SJCRH30 (cell line): ENCODE measurements at regions not wholly inside any gene's neighbourhood (a gene's known extent, or its start where the extent isn't known, plus 50 kb on each side); places are given as distances from the start of the nearest gene placed in this dataset.

Experiments
- DNase-seq, 2 experiments: peaks; one replicate each; pipeline ENCODE4 v3.0.0-alpha.2; 2015 to 2020
- H3K27ac ChIP-seq: fragments of 250-450 bp; sonication (Bioruptor Pico); 2 replicates; pipeline ENCODE4 v1.5.1; 2020; ENCODE audit warnings: mild to moderate bottlenecking, moderate library complexity
- H3K27me3 ChIP-seq: fragments of 250-450 bp; sonication (Bioruptor Pico); 2 replicates; pipeline ENCODE4 v1.5.1; 2020; ENCODE audit warnings: mild to moderate bottlenecking, moderate library complexity
- H3K36me3 ChIP-seq: fragments of 250-450 bp; sonication (Bioruptor Pico); 2 replicates; pipeline ENCODE4 v1.5.1; 2020; ENCODE audit warnings: mild to moderate bottlenecking, moderate library complexity
- H3K4me1 ChIP-seq: fragments of 250-450 bp; sonication (Bioruptor Pico); 2 replicates; pipeline ENCODE4 v1.5.1; 2020; ENCODE audit warnings: mild to moderate bottlenecking, moderate library complexity
- H3K4me3 ChIP-seq: fragments of 250-450 bp; sonication (Bioruptor Pico); 2 replicates; pipeline ENCODE4 v1.5.1; 2020; ENCODE audit warnings: mild to moderate bottlenecking, moderate library complexity
- H3K9me3 ChIP-seq: fragments of 250-450 bp; sonication (Bioruptor Pico); replicated peaks from 2 replicates; pipeline ENCODE4 v1.5.1; 2020; ENCODE audit warnings: mild to moderate bottlenecking, moderate library complexity

GRCh38 chr2:160697817-160698216 lies 204.2 kb upstream of the RBMS1 start:
- Histone ChIP-seq H3K4me3 (no peak overlapping the region), H3K36me3 (no peaks in the 10 kb centered on the region), H3K27ac (no peak overlapping the region), H3K27me3 (no peaks in the 10 kb centered on the region), H3K4me1 (peaks cover 9% of the 10 kb centered on the region; the same call in 1 of the 2 replicates), H3K9me3 (no peaks in the 10 kb centered on the region)
- no peak for DNase-seq

DNA sequence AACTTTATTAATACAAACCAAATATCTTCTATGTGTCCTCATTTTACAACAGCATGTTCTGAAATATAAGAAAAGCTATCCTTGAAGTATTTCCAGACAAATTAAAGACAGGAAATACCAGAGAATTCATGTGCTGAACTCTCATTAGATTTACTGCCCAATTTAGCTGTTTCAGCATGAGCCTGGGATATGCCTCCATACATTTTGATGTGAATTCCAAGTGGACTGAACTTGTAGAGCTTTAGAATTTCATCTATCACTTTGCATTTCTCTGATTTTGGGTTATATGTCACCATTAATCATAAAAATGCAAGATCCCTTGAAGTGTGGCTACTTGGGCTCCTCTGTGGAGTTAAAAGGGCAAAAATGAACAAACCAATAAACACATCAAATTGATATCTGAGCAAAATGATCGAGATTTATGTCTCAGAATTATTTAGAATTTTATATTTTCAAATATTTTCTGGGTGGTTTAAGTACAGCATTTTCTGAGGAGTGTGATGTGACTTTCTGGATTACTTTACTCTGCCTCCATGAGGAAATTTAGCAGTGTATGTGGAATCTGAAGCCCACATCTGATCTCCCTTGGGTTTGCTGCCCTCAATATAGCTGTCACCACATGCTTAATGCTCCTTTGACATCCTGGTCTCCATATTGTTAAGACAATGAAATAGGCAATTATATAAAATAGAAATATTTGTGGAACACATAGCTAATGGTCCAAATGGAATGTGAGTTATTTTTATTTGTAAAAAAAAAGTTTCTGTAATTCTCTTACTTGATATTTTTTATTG lies 206.6 kb upstream of the RBMS1 start:
- Histone ChIP-seq H3K27ac (no peak overlapping the region), H3K27me3 (no peaks in the 10 kb centered on the region), H3K4me3 (no peak overlapping the region), H3K4me1 (peaks cover 9% of the 10 kb centered on the region; the same call in 1 of the 2 replicates), H3K9me3 (no peaks in the 10 kb centered on the region), H3K36me3 (no peaks in the 10 kb centered on the region)
- no peak for DNase-seq

GRCh38 chr2:160701822-160702221 lies 208.2 kb upstream of the RBMS1 start:
- no peak overlapping the region for H3K27ac ChIP-seq
- no peaks in the 10 kb centered on the region for H3K4me1 ChIP-seq
- H3K36me3 ChIP-seq: no peaks in the 10 kb centered on the region
- H3K4me3 ChIP-seq: no peak overlapping the region
- DNase-seq: no peak
- no peaks in the 10 kb centered on the region for H3K27me3 ChIP-seq
- no peaks in the 10 kb centered on the region for H3K9me3 ChIP-seq

GRCh38 chr2:160702754-160703153 lies 209.1 kb upstream of the RBMS1 start:
- Histone ChIP-seq H3K4me3 (no peak overlapping the region), H3K9me3 (no peaks in the 10 kb centered on the region), H3K36me3 (no peaks in the 10 kb centered on the region), H3K4me1 (no peaks in the 10 kb centered on the region), H3K27me3 (no peaks in the 10 kb centered on the region), H3K27ac (no peak overlapping the region)
- DNase-seq: no peak

- H3K4me1 ChIP-seq: no peaks in the 10 kb centered on the region
- H3K27me3 ChIP-seq: no peaks in the 10 kb centered on the region
- H3K4me3 ChIP-seq: no peak overlapping the region
- H3K9me3 ChIP-seq: no peaks in the 10 kb centered on the region
- no peaks in the 10 kb centered on the region for H3K36me3 ChIP-seq
- H3K27ac ChIP-seq: no peak overlapping the region
- no peak for DNase-seq
Observed at GRCh38 chr2:160703648-160704585, 210.3 kb upstream of the RBMS1 start.

GRCh38 chr2:160715428-160715827 lies 221.8 kb upstream of the RBMS1 start:
- Histone ChIP-seq H3K27me3 (no peaks in the 10 kb centered on the region), H3K9me3 (no peaks in the 10 kb centered on the region), H3K4me3 (no peak overlapping the region), H3K36me3 (no peaks in the 10 kb centered on the region), H3K27ac (no peak overlapping the region), H3K4me1 (no peaks in the 10 kb centered on the region)
- peak in 1 of 2 experiments; percentile 20 for DNase-seq

- Histone ChIP-seq H3K4me1 (no peaks in the 10 kb centered on the region), H3K27ac (no peak overlapping the region), H3K27me3 (no peaks in the 10 kb centered on the region), H3K9me3 (no peaks in the 10 kb centered on the region), H3K4me3 (no peak overlapping the region), H3K36me3 (no peaks in the 10 kb centered on the region)
- DNase-seq: no peak
Observed at GRCh38 chr2:160719116-160719515, 225.5 kb upstream of the RBMS1 start.

DNA sequence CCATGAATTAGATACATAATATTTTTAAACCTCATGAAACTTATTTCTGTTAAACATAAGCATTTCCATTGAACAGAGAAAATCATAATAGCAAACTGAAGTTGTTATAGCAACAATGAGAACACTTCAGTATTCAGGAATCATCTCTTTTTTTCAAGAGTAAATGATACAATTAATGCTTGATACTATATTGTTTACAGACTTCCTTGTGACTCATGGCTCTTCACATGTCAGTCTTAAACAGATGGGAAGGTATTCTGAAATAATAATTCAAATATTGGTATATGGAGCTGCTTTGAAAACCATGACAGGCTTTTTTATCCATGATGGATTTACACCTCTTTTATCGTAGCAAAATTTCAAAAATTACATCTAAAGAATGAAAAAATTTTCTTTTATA lies 226.5 kb upstream of the RBMS1 start:
- no peak overlapping the region for H3K4me3 ChIP-seq
- no peak for DNase-seq
- H3K27me3 ChIP-seq: no peaks in the 10 kb centered on the region

DNA sequence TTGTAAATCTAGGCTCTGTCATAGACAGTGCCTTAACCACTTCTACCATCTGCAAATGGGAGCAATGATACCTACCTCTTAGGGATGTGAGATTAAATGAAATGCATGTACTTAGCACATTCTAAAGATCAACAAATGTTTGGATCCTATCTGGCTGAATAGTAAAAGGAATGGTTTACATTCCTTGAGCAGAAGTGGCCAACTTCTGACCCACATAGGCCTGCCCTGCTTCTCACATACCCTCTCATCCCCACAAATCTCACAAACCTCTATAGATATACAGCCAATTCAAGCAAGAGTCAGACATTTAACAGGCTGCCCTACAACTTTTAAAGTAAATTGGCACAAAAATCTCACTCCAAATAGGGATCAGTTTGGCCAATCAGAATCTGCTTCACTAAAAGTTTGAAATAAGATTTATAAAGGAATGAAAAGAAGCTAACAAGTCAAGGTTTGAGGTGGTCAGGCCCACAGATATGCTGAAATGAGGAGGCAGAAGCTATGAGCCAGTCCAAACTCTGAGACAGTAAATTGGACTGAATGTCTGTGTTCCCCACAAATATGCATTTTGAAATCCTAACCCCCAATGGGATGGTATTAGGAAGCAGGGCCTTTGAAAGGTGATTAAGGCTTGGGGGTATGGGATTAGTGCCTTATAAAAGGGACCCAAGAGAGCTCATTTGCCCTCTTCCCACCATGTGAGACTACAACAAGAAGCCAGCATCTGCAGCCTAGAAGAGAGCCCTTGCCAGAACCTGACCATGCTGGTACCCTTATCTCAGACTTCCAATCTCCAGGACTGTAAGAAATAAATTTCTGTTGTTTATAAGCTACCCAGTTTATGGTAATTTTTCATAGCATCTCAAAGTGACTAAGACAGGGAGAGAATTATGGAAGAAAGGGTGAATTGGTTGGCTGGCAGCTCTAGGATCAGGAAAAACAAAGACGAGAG lies 227.8 kb upstream of the RBMS1 start:
- no peak for DNase-seq
- no peaks in the 10 kb centered on the region for H3K36me3 ChIP-seq
- H3K27me3 ChIP-seq: no peaks in the 10 kb centered on the region
- no peak overlapping the region for H3K27ac ChIP-seq
- no peaks in the 10 kb centered on the region for H3K4me1 ChIP-seq
- no peaks in the 10 kb centered on the region for H3K9me3 ChIP-seq
- no peak overlapping the region for H3K4me3 ChIP-seq

More for the DNA sequence above, 226.5 kb upstream of the RBMS1 start:
- H3K9me3 ChIP-seq: no peaks in the 10 kb centered on the region
- H3K27ac ChIP-seq: no peak overlapping the region
- H3K36me3 ChIP-seq: no peaks in the 10 kb centered on the region
- H3K4me1 ChIP-seq: no peaks in the 10 kb centered on the region

DNA sequence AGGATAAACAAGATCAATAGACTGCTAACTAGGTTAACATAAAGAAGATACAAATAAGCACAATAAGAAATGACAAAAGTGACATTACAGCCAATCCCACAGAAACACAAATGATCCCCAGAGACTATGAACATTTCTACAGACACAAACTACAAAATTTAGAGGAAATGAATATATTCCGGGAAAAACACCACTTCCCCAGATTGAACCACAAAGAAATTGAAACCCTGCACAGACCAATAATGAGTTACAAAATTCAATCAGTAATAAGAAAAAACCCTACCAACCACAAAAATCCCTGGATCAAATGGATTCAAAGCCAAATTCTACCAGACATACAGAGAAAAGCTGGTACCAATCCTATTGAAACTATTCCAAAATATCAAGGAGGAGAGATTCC lies 232.4 kb upstream of the RBMS1 start:
- no peaks in the 10 kb centered on the region for H3K9me3 ChIP-seq
- no peaks in the 10 kb centered on the region for H3K27me3 ChIP-seq
- H3K4me3 ChIP-seq: no peak overlapping the region
- H3K36me3 ChIP-seq: no peaks in the 10 kb centered on the region
- no peak for DNase-seq
- H3K4me1 ChIP-seq: no peaks in the 10 kb centered on the region
- H3K27ac ChIP-seq: no peak overlapping the region

DNA sequence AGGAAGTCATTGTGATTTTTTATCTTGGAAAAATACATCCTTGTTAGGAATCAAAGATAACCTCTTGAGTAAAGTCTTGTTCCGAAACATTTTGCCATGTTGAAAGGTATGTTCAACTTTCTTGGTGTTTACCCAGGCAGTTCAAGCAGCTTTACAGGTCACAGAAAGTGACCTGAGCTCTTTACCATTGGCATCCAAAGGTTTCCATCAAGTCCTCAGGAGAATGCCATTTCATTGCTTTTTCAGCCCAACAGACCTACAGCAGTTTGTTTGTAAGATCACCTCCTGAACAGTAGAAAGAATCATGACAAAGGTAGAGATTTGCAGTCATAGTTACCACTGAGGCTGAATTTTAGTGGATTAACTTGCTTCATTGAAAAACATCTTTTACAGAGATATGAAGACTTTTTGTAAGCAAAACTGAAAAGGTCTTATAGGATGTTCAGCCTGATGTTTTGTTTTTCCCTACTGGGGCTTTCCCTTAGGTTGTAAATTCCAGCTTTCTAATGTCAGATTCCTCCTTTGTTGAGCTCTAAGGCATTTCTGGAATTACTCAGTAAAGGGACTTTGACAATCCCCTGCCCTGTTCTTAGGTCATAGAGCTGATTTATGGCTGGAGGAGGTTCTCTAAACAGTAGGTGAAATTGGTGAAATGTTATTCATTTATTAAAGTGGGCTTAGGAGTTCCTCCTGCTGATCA lies 236.8 kb upstream of the RBMS1 start:
- H3K4me1 ChIP-seq: no peaks in the 10 kb centered on the region
- no peaks in the 10 kb centered on the region for H3K9me3 ChIP-seq
- DNase-seq: no peak
- no peaks in the 10 kb centered on the region for H3K36me3 ChIP-seq
- H3K27ac ChIP-seq: no peak overlapping the region
- H3K4me3 ChIP-seq: no peak overlapping the region
- no peaks in the 10 kb centered on the region for H3K27me3 ChIP-seq

GRCh38 chr2:160731415-160731814 lies 237.8 kb upstream of the RBMS1 start:
- peaks cover 7% of the 10 kb centered on the region; the same call in 1 of the 2 replicates for H3K4me1 ChIP-seq
- DNase-seq: no peak
- H3K27ac ChIP-seq: no peak overlapping the region
- no peaks in the 10 kb centered on the region for H3K27me3 ChIP-seq
- H3K36me3 ChIP-seq: no peaks in the 10 kb centered on the region
- no peak overlapping the region for H3K4me3 ChIP-seq
- no peaks in the 10 kb centered on the region for H3K9me3 ChIP-seq

DNA sequence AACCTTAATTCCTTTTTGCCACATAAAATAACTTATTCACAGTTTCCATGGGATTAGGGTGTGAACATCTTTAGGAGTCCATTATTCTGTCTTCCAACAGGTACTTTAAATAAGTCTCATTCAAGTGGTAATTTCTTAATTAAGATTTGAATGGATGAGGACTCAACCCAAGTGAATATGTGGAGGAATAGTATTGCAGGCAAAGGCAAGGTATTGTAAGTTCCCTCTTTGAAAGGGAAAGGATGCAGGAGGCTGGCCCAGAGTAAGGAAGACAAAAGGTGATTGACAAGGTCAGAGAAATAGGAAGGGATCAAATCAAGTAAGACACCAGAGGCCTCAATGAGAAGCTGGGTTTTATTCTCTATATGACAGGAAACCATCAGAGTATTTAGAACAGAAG lies 238.2 kb upstream of the RBMS1 start:
- Histone ChIP-seq H3K36me3 (no peaks in the 10 kb centered on the region), H3K27me3 (no peaks in the 10 kb centered on the region), H3K27ac (no peak overlapping the region), H3K4me3 (no peak overlapping the region), H3K4me1 (peaks cover 9% of the 10 kb centered on the region), H3K9me3 (no peaks in the 10 kb centered on the region)
- no peak for DNase-seq

DNA sequence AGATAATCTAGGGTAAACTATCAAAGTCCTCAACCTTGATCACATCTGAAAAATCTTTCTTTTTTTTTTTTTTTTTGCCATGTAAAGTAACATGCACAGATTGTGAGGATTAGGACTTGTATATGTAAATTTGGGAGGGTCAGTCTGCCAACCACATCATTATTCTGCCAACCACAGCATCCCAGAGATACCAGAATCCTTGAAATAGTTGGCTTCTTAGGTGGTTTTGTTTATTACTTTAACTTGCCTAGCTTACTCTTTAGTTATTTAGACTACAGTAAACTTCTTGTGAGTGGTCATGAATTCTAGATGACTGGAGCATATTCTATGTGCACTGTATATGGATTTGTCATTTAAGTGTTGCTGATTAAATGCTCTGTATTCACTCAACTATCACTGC lies 242.1 kb upstream of the RBMS1 start:
- no peak for DNase-seq
- Histone ChIP-seq H3K36me3 (no peaks in the 10 kb centered on the region), H3K4me1 (peaks cover 17% of the 10 kb centered on the region), H3K4me3 (no peak overlapping the region), H3K27ac (no peak overlapping the region; the same call in 1 of the 2 replicates), H3K27me3 (no peaks in the 10 kb centered on the region), H3K9me3 (no peaks in the 10 kb centered on the region)
